HL-60 (cell line): ENCODE measurements at regions not wholly inside any gene's neighbourhood (a gene's known extent, or its start where the extent isn't known, plus 50 kb on each side); places are given as distances from the start of the nearest gene placed in this dataset.

Experiments
- DNase-seq, 2 experiments: peaks; one replicate each; pipeline ENCODE4 v3.0.0-alpha.2; 2010 to 2020; ENCODE audit warnings: low read depth in 1 of 2, low spot score in 1 of 2
- H3K27ac ChIP-seq: fragments of 250-450 bp; sonication (Bioruptor Pico); replicated peaks from 2 replicates; pipeline ENCODE4 v1.5.1; 2020; ENCODE audit warnings: mild to moderate bottlenecking, moderate library complexity
- H3K27me3 ChIP-seq: fragments of 250-450 bp; sonication (Bioruptor Pico); 2 replicates; pipeline ENCODE4 v1.5.1; 2021; ENCODE audit warnings: mild to moderate bottlenecking, moderate library complexity; ENCODE audit not compliant: insufficient read depth, poor library complexity, severe bottlenecking
- H3K4me3 ChIP-seq: replicated peaks from 2 replicates; pipeline ENCODE4 v1.5.1; 2011; ENCODE audit warnings: mild to moderate bottlenecking, control low read depth, low read length; ENCODE audit not compliant: insufficient read depth
- CTCF ChIP-seq: IDR thresholded peaks from one replicate; pipeline ENCODE4 v1.5.1; 2011; ENCODE audit warnings: low read length, control low read depth, inconsistent platforms; ENCODE audit not compliant: insufficient read depth
- GABPA ChIP-seq: IDR thresholded peaks from 2 replicates; pipeline ENCODE4 v1.6.1; 2012; ENCODE audit warnings: low read depth
- POLR2AphosphoS5 ChIP-seq: IDR thresholded peaks from 2 replicates; pipeline ENCODE4 v1.6.1; 2012; ENCODE audit warnings: low read depth
- REST ChIP-seq: IDR thresholded peaks from 2 replicates; pipeline ENCODE4 v1.6.1; 2012; ENCODE audit warnings: low read depth; ENCODE audit not compliant: insufficient replicate concordance
- SPI1 ChIP-seq: IDR thresholded peaks from 2 replicates; pipeline ENCODE4 v1.6.1; 2012; ENCODE audit warnings: low read depth, mild to moderate bottlenecking, borderline replicate concordance

GRCh38 chr12:115408642-115409041 is 724.7 kb upstream of the TBX3 start:
- no peak for TF ChIP-seq CTCF
- no peak for TF ChIP-seq POLR2AphosphoS5
- TF ChIP-seq SPI1: no peak
- no peak for TF ChIP-seq GABPA
- TF ChIP-seq REST: no peak
- DNase-seq: no peak
- Histone ChIP-seq H3K27ac (no peak overlapping the region), H3K27me3 (no peaks in the 10 kb centered on the region), H3K4me3 (no peak overlapping the region)

- no peak for DNase-seq
- Histone ChIP-seq H3K27ac (no peak overlapping the region), H3K27me3 (no peaks in the 10 kb centered on the region), H3K4me3 (no peak overlapping the region)
- TF ChIP-seq GABPA (no peak), SPI1 (no peak), POLR2AphosphoS5 (no peak), CTCF (no peak), REST (no peak)
Observed at GRCh38 chr12:115407723-115408122, 723.7 kb upstream of the TBX3 start.

- Histone ChIP-seq H3K27me3 (no peaks in the 10 kb centered on the region), H3K27ac (no peak overlapping the region), H3K4me3 (no peak overlapping the region)
- TF ChIP-seq POLR2AphosphoS5: no peak
- no peak for TF ChIP-seq CTCF
- TF ChIP-seq GABPA: no peak
- TF ChIP-seq REST: no peak
- no peak for TF ChIP-seq SPI1
- no peak for DNase-seq
Observed at GRCh38 chr12:115407036-115407435, 723.1 kb upstream of the TBX3 start.
